ENCODE measurements at regions not wholly inside any gene's neighbourhood (a gene's known extent, or its start where the extent isn't known, plus 50 kb on each side); places are given as distances from the start of the nearest gene placed in this dataset.

DNA sequence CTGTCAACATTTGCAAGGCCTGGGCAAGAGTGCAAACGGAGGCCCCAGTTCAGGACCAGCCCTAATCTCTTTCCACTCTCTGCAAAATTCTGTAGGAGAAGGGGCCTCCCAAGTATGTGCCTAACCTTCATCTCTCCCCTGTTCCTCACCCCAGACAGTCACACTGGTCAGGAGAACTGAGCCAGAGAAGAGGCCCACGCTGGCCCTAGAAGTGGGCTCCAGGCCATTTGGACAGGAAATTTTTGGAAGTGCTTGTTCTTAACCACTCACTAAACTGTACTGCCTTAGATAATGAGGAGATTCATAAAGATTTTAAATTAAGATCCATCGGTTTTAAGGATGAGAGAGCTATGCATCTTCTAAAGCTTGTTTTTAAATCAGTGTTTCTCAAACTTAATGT, 129.7 kb upstream of the ADGRL2 start (continued):
- TF ChIP-seq GLI4 (CRISPR knock-in tag; IDR thresholded peaks at IDR 0.05; ENCODE audit: borderline replicate concordance) (no peak), PHF5A (CRISPR knock-in tag; IDR thresholded peaks at IDR 0.05; ENCODE audit: low read depth, unreplicated experiment) (no peak), ZNF326 (CRISPR knock-in tag; IDR thresholded peaks at IDR 0.05; ENCODE audit: borderline replicate concordance) (no peak), PHB2 (IDR thresholded peaks at IDR 0.05; ENCODE audit: partially characterized antibody) (no peak)
- TF ChIP-seq, protein P1, sequence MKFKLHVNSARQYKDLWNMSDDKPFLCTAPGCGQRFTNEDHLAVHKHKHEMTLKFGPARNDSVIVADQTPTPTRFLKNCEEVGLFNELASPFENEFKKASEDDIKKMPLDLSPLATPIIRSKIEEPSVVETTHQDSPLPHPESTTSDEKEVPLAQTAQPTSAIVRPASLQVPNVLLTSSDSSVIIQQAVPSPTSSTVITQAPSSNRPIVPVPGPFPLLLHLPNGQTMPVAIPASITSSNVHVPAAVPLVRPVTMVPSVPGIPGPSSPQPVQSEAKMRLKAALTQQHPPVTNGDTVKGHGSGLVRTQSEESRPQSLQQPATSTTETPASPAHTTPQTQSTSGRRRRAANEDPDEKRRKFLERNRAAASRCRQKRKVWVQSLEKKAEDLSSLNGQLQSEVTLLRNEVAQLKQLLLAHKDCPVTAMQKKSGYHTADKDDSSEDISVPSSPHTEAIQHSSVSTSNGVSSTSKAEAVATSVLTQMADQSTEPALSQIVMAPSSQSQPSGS (CRISPR knock-in tag; IDR thresholded peaks at IDR 0.05), result no peak
- TF ChIP-seq, protein P2, sequence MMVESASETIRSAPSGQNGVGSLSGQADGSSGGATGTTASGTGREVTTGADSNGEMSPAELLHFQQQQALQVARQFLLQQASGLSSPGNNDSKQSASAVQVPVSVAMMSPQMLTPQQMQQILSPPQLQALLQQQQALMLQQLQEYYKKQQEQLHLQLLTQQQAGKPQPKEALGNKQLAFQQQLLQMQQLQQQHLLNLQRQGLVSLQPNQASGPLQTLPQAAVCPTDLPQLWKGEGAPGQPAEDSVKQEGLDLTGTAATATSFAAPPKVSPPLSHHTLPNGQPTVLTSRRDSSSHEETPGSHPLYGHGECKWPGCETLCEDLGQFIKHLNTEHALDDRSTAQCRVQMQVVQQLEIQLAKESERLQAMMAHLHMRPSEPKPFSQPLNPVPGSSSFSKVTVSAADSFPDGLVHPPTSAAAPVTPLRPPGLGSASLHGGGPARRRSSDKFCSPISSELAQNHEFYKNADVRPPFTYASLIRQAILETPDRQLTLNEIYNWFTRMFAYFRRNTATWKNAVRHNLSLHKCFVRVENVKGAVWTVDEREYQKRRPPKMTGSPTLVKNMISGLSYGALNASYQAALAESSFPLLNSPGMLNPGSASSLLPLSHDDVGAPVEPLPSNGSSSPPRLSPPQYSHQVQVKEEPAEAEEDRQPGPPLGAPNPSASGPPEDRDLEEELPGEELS (CRISPR knock-in tag; IDR thresholded peaks at IDR 0.05), result no peak
- TF ChIP-seq, protein P3, sequence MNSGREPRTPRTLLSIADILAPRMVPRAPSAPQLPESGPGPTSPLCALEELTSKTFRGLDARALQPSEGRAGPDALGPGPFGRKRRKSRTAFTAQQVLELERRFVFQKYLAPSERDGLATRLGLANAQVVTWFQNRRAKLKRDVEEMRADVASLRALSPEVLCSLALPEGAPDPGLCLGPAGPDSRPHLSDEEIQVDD (CRISPR knock-in tag; IDR thresholded peaks at IDR 0.05; ENCODE audit: borderline replicate concordance), result no peak

DNA sequence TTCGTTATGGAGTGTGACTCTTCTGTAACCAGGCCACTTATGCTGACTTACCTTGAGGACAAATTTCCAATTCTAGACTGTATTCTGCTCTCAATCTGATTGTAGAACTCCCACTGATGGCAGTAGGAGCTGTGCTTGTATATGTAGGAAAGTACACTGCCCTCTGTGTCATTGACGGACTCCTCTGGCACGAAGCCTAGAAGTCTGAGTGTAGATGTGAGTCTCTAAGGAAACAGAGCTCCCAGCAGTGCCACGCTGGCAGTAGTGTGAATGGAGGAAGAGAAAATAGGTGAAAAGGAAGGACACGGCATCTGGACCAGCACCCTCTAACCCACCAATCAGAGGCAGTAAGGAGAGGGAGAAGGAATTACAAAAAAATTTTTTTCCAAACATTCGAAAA, 130.4 kb upstream of the ADGRL2 start:
- Histone ChIP-seq H4K20me1 (ENCODE audit: insufficient read depth, low read length) (no peaks in the 10 kb centered on the region), H2AFZ (ENCODE audit: low read length) (no peak overlapping the region), H3K4me1 (ENCODE audit: insufficient read depth, low read length) (no peaks in the 10 kb centered on the region), H3K4me3 (replicated peaks in 1 of 3; ENCODE audit: insufficient read depth in 1 of 3, low read depth in 2 of 3, low read length in 3 of 3) (no peak overlapping the region), H3K9me3 (ENCODE audit: low read length) (peaks cover 18% of the 10 kb centered on the region; the same call in 1 of the 2 replicates), H3K27ac (ENCODE audit: extremely low read length, insufficient read depth, low read length) (no peak overlapping the region), H3K27me3 (ENCODE audit: control insufficient read depth in 1 of 2, insufficient read depth in 2 of 2, low read length in 2 of 2) (no peaks in the 10 kb centered on the region; a peak in 1 of 5 replicates), H3K4me2 (ENCODE audit: low read depth, low read length) (no peak overlapping the region), H3K79me2 (ENCODE audit: insufficient read depth, low read length) (no peaks in the 10 kb centered on the region), H3K36me3 (replicated peaks in 1 of 2; ENCODE audit: control insufficient read depth in 1 of 2, insufficient read depth in 2 of 2, low read length in 2 of 2) (no peaks in the 10 kb centered on the region), H3K9ac (ENCODE audit: insufficient read depth, low read depth, low read length) (no peak overlapping the region)
- ChIA-PET CTCF (ENCODE audit: low intra/inter-chr PET ratio, low total read pairs) (no interaction called here), POLR2A (no interaction called here)
- DNase-seq (ENCODE audit: low spot score), result no peak
- BruUV-seq (replicated peaks), result no TSS peak
- no peak for FAIRE-seq
- intact Hi-C loops (cut with micrococcal nuclease; ENCODE audit: unreplicated experiment) (no loop called here), in situ Hi-C loops (cut with HindIII; ENCODE audit: extremely low pct_ligation_motif_present, low pct_unique_long_range_greater_than_20kb) (no loop called here)
- 17% methylated on average over 6 of the region's 6 CpGs for WGBS (ENCODE audit: low lambda C conversion rate)
- no peak for ATAC-seq
- no peak for TF ChIP-seq ZNF460 (CRISPR knock-in tag; IDR thresholded peaks at IDR 0.05; ENCODE audit: borderline replicate concordance)
- TF ChIP-seq, protein P4, sequence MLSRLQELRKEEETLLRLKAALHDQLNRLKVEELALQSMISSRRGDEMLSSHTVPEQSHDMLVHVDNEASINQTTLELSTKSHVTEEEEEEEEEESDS (CRISPR knock-in tag; IDR thresholded peaks at IDR 0.05; ENCODE audit: borderline replicate concordance), result no peak
- TF ChIP-seq ZNF317 (CRISPR knock-in tag; IDR thresholded peaks at IDR 0.05), result no peak
- TF ChIP-seq BRCA1 (CRISPR knock-in tag; IDR thresholded peaks at IDR 0.05), result no peak
- TF ChIP-seq ZNF235 (CRISPR knock-in tag; IDR thresholded peaks at IDR 0.05; ENCODE audit: borderline replicate concordance), result no peak
- TF ChIP-seq, protein P5, sequence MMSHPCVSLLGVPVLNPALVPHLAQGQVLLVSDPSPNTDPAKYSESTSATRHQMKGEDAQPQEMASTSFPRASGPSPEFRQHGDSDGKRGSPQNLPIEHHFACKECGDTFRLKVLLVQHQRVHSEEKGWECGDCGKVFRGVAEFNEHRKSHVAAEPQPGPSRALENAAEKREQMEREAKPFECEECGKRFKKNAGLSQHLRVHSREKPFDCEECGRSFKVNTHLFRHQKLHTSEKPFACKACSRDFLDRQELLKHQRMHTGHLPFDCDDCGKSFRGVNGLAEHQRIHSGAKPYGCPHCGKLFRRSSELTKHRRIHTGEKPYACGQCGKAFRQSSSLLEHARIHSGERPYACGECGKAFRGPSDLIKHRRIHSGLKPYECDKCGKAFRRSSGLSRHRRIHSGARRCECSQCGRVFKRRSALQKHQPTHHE (CRISPR knock-in tag; IDR thresholded peaks at IDR 0.05; ENCODE audit: borderline replicate concordance), result no peak
- no peak for TF ChIP-seq FLYWCH1 (CRISPR knock-in tag; IDR thresholded peaks at IDR 0.05)
- TF ChIP-seq ZNF891 (CRISPR knock-in tag; IDR thresholded peaks at IDR 0.05), result no peak
- TF ChIP-seq ELF3 (CRISPR knock-in tag; IDR thresholded peaks at IDR 0.05), result no peak
- TF ChIP-seq KDM3A (CRISPR knock-in tag; IDR thresholded peaks at IDR 0.05; ENCODE audit: low read depth), result no peak
- no peak for TF ChIP-seq KDM2A (CRISPR knock-in tag; IDR thresholded peaks at IDR 0.05; ENCODE audit: borderline replicate concordance, low read depth)
- no peak for TF ChIP-seq ATF7 (IDR thresholded peaks at IDR 0.05)
- no peak for TF ChIP-seq ATF7 (CRISPR knock-in tag; IDR thresholded peaks at IDR 0.05)

Data from HepG2 (cell line).